ENCODE measurements at regions not wholly inside any gene's neighbourhood (a gene's known extent, or its start where the extent isn't known, plus 50 kb on each side); places are given as distances from the start of the nearest gene placed in this dataset.
A peak's percentile ranks its signal among the peaks of the same experiment; 100 is the strongest.

DNA sequence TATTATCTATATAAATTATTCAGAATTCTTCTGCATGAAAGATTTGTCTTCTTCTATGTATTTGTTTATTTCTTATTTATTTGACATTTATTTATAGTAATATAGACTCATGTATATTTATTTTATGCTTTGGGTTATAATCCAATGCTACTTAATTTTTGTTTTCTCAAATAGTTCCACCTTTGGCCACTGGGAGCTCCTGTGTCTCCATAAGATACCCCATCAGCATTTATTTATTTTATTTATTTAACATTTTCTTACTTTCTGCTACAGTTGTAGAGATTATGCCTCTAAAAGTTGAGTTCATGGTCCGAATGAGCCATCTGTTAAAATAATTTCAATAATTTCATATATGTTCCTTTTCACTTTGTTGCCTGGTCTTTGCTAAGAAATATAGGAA is 289.4 kb downstream of the ADGRL2 start:
- Histone ChIP-seq H3K4me2 (ENCODE audit: low read depth, low read length, poor library complexity, severe bottlenecking) (no peak overlapping the region), H3K4me1 (ENCODE audit: low read length) (no peaks in the 10 kb centered on the region)

DNA sequence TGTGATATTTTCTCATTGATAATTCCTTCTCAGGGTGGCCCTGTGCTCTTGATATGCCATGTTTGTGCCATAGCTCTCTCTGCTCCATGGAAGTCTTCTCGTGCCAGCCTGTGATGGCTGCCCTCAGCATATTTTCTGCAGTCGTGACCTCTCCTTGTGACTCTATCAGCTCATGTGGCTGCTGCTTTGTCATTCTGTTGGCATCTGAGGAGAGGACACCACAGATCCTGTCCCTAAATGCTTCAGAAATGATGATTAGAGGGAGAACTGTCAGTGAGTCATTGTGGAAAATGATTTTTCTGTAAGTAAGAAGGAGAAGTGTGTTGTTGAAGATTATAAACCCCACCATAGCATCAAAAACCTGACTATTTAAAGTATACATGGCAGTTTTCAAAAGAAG is 286.0 kb downstream of the ADGRL2 start:
- no peaks in the 10 kb centered on the region for H3K4me1 ChIP-seq (ENCODE audit: low read length)
- H3K9me3 ChIP-seq (ENCODE audit: low read length): peaks cover 8% of the 10 kb centered on the region
- no peaks in the 10 kb centered on the region for H3K9me2 ChIP-seq (replicated peaks; ENCODE audit: insufficient read depth, low read length)
- H3K79me2 ChIP-seq (ENCODE audit: low read length): no peaks in the 10 kb centered on the region
- DNase-seq: no peak
- no peak overlapping the region for H3K9ac ChIP-seq (ENCODE audit: low read length)
- no peaks in the 10 kb centered on the region for H4K20me1 ChIP-seq (ENCODE audit: insufficient read depth, low read depth, low read length)
- no peaks in the 10 kb centered on the region for H3K27me3 ChIP-seq (ENCODE audit: low read length)
- no peak overlapping the region for H2AFZ ChIP-seq (ENCODE audit: low read length)
- no peak overlapping the region for H3K27ac ChIP-seq (ENCODE audit: low read length)
- no peak overlapping the region for H3K4me2 ChIP-seq (ENCODE audit: low read depth, low read length, poor library complexity, severe bottlenecking)
- no peak overlapping the region for H3K4me3 ChIP-seq (ENCODE audit: low read length)
- no peaks in the 10 kb centered on the region for H3K36me3 ChIP-seq (ENCODE audit: insufficient read depth, low read length)

More for the DNA sequence above, 289.4 kb downstream of the ADGRL2 start:
- no peak overlapping the region for H3K27ac ChIP-seq (ENCODE audit: low read length)
- no peak overlapping the region for H3K4me3 ChIP-seq (ENCODE audit: low read length)
- peak; percentile 40 for DNase-seq
- H3K9me2 ChIP-seq (replicated peaks; ENCODE audit: insufficient read depth, low read length): no peaks in the 10 kb centered on the region
- H3K9ac ChIP-seq (ENCODE audit: low read length): no peak overlapping the region
- no peaks in the 10 kb centered on the region for H3K36me3 ChIP-seq (ENCODE audit: insufficient read depth, low read length)
- no peaks in the 10 kb centered on the region for H3K79me2 ChIP-seq (ENCODE audit: low read length)
- H2AFZ ChIP-seq (ENCODE audit: low read length): no peak overlapping the region
- no peaks in the 10 kb centered on the region for H4K20me1 ChIP-seq (ENCODE audit: insufficient read depth, low read depth, low read length)
- H3K9me3 ChIP-seq (ENCODE audit: low read length): peaks cover 6% of the 10 kb centered on the region
- no peaks in the 10 kb centered on the region for H3K27me3 ChIP-seq (ENCODE audit: low read length)

DNA sequence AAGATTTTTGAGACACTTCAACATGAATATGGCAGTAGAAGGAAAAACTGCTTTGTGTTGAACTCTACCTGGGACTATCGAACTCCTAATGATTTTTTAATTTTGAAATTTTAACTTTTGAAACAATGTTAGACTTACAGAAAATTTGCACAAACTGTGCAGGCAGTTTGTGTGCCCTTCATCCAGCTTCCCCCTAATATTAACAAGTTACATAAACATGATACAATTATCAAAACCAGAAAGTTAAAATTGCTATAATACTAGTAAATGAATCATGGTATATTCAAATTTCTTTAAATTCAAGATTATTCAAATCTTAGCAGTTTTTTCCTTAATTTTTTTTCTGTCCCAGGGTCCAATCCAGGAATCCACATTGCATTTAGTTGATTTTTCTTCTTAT is 278.9 kb downstream of the ADGRL2 start:
- no peak overlapping the region for H3K4me2 ChIP-seq (ENCODE audit: low read depth, low read length, poor library complexity, severe bottlenecking)
- no peak overlapping the region for H3K4me3 ChIP-seq (ENCODE audit: low read length)
- no peaks in the 10 kb centered on the region for H3K27me3 ChIP-seq (ENCODE audit: low read length)
- DNase-seq: no peak
- H3K79me2 ChIP-seq (ENCODE audit: low read length): no peaks in the 10 kb centered on the region
- H4K20me1 ChIP-seq (ENCODE audit: insufficient read depth, low read depth, low read length): no peaks in the 10 kb centered on the region
- no peaks in the 10 kb centered on the region for H3K36me3 ChIP-seq (ENCODE audit: insufficient read depth, low read length)
- no peak overlapping the region for H2AFZ ChIP-seq (ENCODE audit: low read length)
- H3K4me1 ChIP-seq (ENCODE audit: low read length): no peaks in the 10 kb centered on the region
- H3K27ac ChIP-seq (ENCODE audit: low read length): no peak overlapping the region
- H3K9ac ChIP-seq (ENCODE audit: low read length): no peak overlapping the region
- H3K9me2 ChIP-seq (replicated peaks; ENCODE audit: insufficient read depth, low read length): no peaks in the 10 kb centered on the region
- peaks cover 3% of the 10 kb centered on the region; the same call in 1 of the 2 replicates for H3K9me3 ChIP-seq (ENCODE audit: low read length)

DNA sequence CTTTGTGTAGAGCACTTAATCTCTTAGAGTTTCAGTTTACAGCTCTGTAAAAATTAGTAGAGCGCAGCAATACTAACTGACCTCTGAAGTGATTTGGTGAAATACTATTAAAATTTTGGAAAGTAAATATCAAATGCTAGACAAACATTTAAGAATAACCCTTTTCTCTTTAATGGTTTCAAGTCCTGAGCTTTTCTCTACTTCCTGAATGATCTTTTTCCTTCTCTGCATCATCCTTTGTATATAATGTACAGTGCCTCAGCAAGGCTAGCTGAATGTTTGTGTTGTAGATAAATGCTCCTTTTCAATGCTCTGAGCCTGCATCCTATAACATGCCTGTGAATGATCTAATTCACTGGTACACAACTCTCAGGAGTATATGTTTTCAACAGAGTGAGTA is 272.9 kb downstream of the ADGRL2 start:
- no peaks in the 10 kb centered on the region for H3K27me3 ChIP-seq (ENCODE audit: low read length)
- H3K4me1 ChIP-seq (ENCODE audit: low read length): no peaks in the 10 kb centered on the region
- H3K4me3 ChIP-seq (ENCODE audit: low read length): no peak overlapping the region
- no peak overlapping the region for H3K27ac ChIP-seq (ENCODE audit: low read length)
- no peaks in the 10 kb centered on the region for H3K9me2 ChIP-seq (replicated peaks; ENCODE audit: insufficient read depth, low read length)
- H4K20me1 ChIP-seq (ENCODE audit: insufficient read depth, low read depth, low read length): no peaks in the 10 kb centered on the region
- H3K9ac ChIP-seq (ENCODE audit: low read length): no peak overlapping the region
- H3K9me3 ChIP-seq (ENCODE audit: low read length): no peaks in the 10 kb centered on the region
- H3K36me3 ChIP-seq (ENCODE audit: insufficient read depth, low read length): no peaks in the 10 kb centered on the region
- DNase-seq: no peak
- H3K79me2 ChIP-seq (ENCODE audit: low read length): no peaks in the 10 kb centered on the region
- no peak overlapping the region for H2AFZ ChIP-seq (ENCODE audit: low read length)
- no peak overlapping the region for H3K4me2 ChIP-seq (ENCODE audit: low read depth, low read length, poor library complexity, severe bottlenecking)

DNA sequence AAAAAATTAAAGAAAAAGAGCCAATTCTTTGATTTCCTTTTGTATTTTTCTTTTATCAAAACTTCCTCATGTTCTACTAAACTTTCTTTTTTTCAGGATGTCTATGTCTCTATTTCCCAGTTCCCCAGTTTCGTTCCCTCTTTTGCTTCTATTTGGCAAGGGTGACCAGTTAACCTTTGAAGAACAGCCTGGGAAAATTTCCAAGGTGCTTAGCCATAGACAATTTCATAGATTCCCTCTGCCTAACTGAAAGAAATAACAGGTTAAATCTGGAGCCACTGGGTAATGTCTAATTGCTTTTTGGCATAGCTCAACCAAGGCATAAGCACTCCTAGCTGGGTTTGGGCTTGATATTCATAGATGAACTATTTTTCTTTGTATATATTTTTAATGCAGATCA is 272.3 kb downstream of the ADGRL2 start:
- Histone ChIP-seq H3K4me1 (ENCODE audit: low read length) (no peaks in the 10 kb centered on the region), H3K36me3 (ENCODE audit: insufficient read depth, low read length) (no peaks in the 10 kb centered on the region), H3K9me3 (ENCODE audit: low read length) (no peaks in the 10 kb centered on the region), H3K27ac (ENCODE audit: low read length) (no peak overlapping the region), H3K4me2 (ENCODE audit: low read depth, low read length, poor library complexity, severe bottlenecking) (no peak overlapping the region), H3K79me2 (ENCODE audit: low read length) (no peaks in the 10 kb centered on the region), H3K4me3 (ENCODE audit: low read length) (no peak overlapping the region), H3K9me2 (replicated peaks; ENCODE audit: insufficient read depth, low read length) (no peaks in the 10 kb centered on the region), H3K27me3 (ENCODE audit: low read length) (no peaks in the 10 kb centered on the region), H3K9ac (ENCODE audit: low read length) (no peak overlapping the region), H2AFZ (ENCODE audit: low read length) (no peak overlapping the region), H4K20me1 (ENCODE audit: insufficient read depth, low read depth, low read length) (no peaks in the 10 kb centered on the region)
- no peak for DNase-seq

DNA sequence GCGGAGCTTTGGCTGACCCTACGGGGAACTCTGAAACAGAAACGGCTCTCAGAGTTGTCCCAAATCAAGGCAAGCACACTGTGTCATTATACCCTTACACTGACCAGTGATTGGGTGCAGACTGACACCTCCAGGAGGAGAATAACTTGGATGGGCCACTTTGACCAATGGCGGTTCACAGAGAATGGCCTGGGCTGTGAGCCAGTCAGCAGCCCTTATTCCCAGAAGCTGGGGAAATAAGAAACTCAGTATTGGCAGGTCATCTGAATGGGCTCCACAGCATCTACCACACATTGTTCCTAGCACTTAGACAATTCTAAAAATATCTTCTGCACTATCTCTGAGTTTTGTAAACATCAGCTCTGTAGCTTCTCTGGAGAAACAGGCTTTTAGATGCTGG is 265.2 kb downstream of the ADGRL2 start:
- no peak overlapping the region for H3K9ac ChIP-seq (ENCODE audit: low read length)
- peaks cover 4% of the 10 kb centered on the region; the same call in 1 of the 2 replicates for H3K9me3 ChIP-seq (ENCODE audit: low read length)

DNA sequence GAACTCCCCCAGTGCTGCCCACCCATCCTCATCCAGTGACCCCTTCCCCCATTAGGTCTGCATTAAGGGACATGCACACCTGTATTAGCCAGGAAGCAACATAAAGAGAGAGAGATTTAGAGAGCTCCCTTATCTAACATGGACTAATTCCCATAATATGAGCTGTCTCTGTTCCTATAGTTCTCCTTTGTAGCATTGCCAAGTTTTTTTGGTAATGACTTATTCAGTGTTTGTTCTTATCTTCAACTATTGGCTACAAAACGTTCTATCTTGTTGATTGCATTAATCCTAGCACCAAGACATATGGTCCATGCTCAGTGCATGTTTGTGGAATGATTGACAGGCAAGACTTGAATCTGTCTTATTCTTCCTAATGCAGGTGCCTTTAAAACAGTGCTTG is 264.0 kb downstream of the ADGRL2 start:
- H2AFZ ChIP-seq (ENCODE audit: low read length): no peak overlapping the region
- no peak overlapping the region for H3K4me3 ChIP-seq (ENCODE audit: low read length)
- H3K9me2 ChIP-seq (replicated peaks; ENCODE audit: insufficient read depth, low read length): no peaks in the 10 kb centered on the region
- H3K27me3 ChIP-seq (ENCODE audit: low read length): no peaks in the 10 kb centered on the region
- no peak overlapping the region for H3K4me2 ChIP-seq (ENCODE audit: low read depth, low read length, poor library complexity, severe bottlenecking)
- no peak overlapping the region for H3K27ac ChIP-seq (ENCODE audit: low read length)
- H3K9ac ChIP-seq (ENCODE audit: low read length): no peak overlapping the region
- no peaks in the 10 kb centered on the region for H3K4me1 ChIP-seq (ENCODE audit: low read length)
- no peaks in the 10 kb centered on the region for H4K20me1 ChIP-seq (ENCODE audit: insufficient read depth, low read depth, low read length)
- H3K36me3 ChIP-seq (ENCODE audit: insufficient read depth, low read length): no peaks in the 10 kb centered on the region
- DNase-seq: no peak
- no peaks in the 10 kb centered on the region for H3K79me2 ChIP-seq (ENCODE audit: low read length)
- peaks cover 4% of the 10 kb centered on the region; the same call in 1 of the 2 replicates for H3K9me3 ChIP-seq (ENCODE audit: low read length)

More for the DNA sequence above, 265.2 kb downstream of the ADGRL2 start:
- Histone ChIP-seq H3K9me2 (replicated peaks; ENCODE audit: insufficient read depth, low read length) (no peaks in the 10 kb centered on the region), H3K4me1 (ENCODE audit: low read length) (no peaks in the 10 kb centered on the region), H3K27ac (ENCODE audit: low read length) (no peak overlapping the region), H3K36me3 (ENCODE audit: insufficient read depth, low read length) (no peaks in the 10 kb centered on the region), H3K27me3 (ENCODE audit: low read length) (no peaks in the 10 kb centered on the region), H3K4me3 (ENCODE audit: low read length) (no peak overlapping the region), H3K79me2 (ENCODE audit: low read length) (no peaks in the 10 kb centered on the region), H2AFZ (ENCODE audit: low read length) (no peak overlapping the region), H4K20me1 (ENCODE audit: insufficient read depth, low read depth, low read length) (no peaks in the 10 kb centered on the region), H3K4me2 (ENCODE audit: low read depth, low read length, poor library complexity, severe bottlenecking) (no peak overlapping the region)
- DNase-seq: no peak

DNA sequence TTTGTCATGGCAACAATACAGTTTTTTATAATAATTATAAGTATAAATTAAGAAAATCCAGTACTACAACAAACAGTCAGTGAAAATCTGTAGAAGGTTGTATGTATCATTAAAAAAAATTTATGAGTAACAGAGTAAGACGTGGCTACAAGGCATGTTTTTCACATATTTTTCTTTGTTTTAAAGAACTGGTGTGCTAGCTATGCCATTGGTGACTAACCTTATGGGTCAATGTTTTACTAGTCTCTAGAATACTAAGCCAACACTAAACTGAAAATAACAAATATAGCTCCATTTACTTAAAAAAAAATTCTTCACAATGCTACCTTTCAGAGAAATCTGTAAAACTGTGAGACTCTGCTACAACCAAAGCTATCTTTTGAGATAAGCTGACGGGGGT is 261.5 kb downstream of the ADGRL2 start:
- no peak for DNase-seq
- Histone ChIP-seq H3K9me3 (ENCODE audit: low read length) (peaks cover 4% of the 10 kb centered on the region; the same call in 1 of the 2 replicates), H3K36me3 (ENCODE audit: insufficient read depth, low read length) (no peaks in the 10 kb centered on the region), H3K27me3 (ENCODE audit: low read length) (no peaks in the 10 kb centered on the region), H3K79me2 (ENCODE audit: low read length) (no peaks in the 10 kb centered on the region), H4K20me1 (ENCODE audit: insufficient read depth, low read depth, low read length) (no peaks in the 10 kb centered on the region), H3K4me2 (ENCODE audit: low read depth, low read length, poor library complexity, severe bottlenecking) (no peak overlapping the region), H3K4me1 (ENCODE audit: low read length) (no peaks in the 10 kb centered on the region), H2AFZ (ENCODE audit: low read length) (no peak overlapping the region), H3K9ac (ENCODE audit: low read length) (no peak overlapping the region), H3K9me2 (replicated peaks; ENCODE audit: insufficient read depth, low read length) (no peaks in the 10 kb centered on the region), H3K27ac (ENCODE audit: low read length) (no peak overlapping the region), H3K4me3 (ENCODE audit: low read length) (no peak overlapping the region)

DNA sequence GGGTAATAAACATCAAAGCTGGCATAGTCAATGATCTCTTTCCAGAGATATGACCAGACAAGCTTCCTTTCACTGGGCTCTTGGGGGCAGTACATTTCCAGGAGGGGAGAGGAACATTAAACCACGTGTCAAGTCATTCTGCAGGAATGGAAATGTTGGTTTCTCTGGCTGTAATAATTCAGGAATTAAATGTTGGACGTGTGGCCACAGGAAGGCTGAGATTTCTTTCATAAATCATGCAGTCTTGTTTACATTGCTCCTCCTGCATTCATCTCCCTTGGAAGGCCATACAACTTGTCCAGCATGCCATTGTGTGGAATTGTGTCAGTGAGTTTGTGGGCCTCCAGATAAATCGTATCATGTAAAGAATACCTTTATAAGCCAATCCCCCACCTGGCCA is 259.2 kb downstream of the ADGRL2 start:
- H3K36me3 ChIP-seq (ENCODE audit: insufficient read depth, low read length): no peaks in the 10 kb centered on the region
- H3K9ac ChIP-seq (ENCODE audit: low read length): no peak overlapping the region
- H3K4me2 ChIP-seq (ENCODE audit: low read depth, low read length, poor library complexity, severe bottlenecking): no peak overlapping the region
- H3K9me2 ChIP-seq (replicated peaks; ENCODE audit: insufficient read depth, low read length): no peaks in the 10 kb centered on the region
- H3K9me3 ChIP-seq (ENCODE audit: low read length): peaks cover 4% of the 10 kb centered on the region; the same call in 1 of the 2 replicates
- H3K4me1 ChIP-seq (ENCODE audit: low read length): no peaks in the 10 kb centered on the region
- no peak overlapping the region for H3K4me3 ChIP-seq (ENCODE audit: low read length)
- H3K27ac ChIP-seq (ENCODE audit: low read length): no peak overlapping the region
- H3K79me2 ChIP-seq (ENCODE audit: low read length): no peaks in the 10 kb centered on the region
- H3K27me3 ChIP-seq (ENCODE audit: low read length): no peaks in the 10 kb centered on the region
- H2AFZ ChIP-seq (ENCODE audit: low read length): no peak overlapping the region
- no peak for DNase-seq
- H4K20me1 ChIP-seq (ENCODE audit: insufficient read depth, low read depth, low read length): no peaks in the 10 kb centered on the region
